GM18519 (cell line): ENCODE measurements at regions not wholly inside any gene's neighbourhood (a gene's known extent, or its start where the extent isn't known, plus 50 kb on each side); places are given as distances from the start of the nearest gene placed in this dataset.
"Not testable (repeated sequence)": the region's sequence is repeated elsewhere in the genome, so short reads cannot be mapped to it uniquely, and the experiment has no call there.

Experiments used
- ATAC-seq: cut with Tn5 transposase; IDR thresholded peaks from one replicate; pipeline ENCODE4 v1.9.1; 2021; ENCODE audit warnings: mild to moderate bottlenecking, moderate library complexity; ENCODE audit not compliant: unreplicated experiment, low FRiP score

DNA sequence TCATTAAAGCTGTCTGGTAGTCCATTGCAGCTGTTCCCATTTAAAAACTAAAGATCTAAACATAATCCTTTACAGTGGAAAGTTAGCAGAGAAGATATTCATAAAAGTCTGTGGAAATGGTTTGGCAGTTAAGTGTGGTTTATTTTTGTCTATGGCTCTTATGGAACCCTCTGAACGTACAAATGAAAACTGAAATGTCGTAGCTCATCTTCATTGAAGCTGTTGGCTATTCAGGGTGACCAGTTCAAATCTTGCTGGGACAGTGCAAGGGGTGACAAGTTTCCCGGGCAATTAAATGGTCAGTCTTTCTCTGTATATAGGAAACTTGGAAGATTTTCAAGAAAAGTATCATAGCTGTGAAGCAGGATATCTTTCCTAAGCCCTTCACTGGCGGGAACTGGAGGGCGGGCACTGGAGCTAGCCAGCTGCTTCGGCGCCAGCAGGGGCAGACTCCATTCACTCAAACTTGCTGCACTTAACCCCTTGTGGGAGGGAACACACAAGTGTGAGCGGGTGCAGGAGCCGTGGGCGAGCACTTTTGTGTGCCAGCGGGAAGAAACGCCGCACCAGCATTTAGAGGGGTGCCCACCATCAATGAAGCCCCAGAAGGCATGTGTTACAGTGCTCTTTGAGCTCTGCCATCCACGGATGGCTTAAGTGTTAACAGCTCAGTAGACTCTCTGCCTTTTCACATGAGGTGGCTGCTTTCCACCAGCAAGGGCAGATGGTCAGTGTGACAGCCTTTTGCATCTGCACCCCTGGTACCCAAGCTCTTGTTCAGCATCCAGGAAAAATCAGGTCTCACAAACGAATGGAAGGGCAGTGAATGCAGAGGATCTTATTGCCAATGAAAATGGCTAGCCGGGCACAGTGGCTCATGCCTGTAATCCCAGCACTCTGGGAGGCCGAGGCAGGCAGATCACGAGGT is 232.1 kb upstream of the KAZN start:
- ATAC-seq: no peak

DNA sequence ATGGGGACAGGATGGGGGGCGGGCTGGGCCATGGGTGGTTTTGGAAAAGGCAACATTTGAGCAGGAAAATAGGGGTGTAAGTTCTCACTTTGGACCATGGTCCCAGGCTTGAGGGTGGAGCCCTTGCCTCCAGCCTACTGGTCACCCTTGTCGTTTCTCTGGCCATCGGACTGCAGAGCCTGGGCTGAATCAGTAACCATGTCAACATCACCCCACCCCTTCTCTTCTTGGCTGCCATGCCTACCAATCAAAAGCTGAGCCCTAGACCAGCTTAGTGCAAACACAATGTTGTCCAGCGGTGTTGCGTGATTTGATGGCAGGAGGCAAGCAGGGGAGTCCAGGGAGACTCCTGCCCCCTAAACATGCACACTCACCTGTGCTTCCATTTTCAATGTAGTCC is 231.0 kb upstream of the KAZN start:
- no peak for ATAC-seq

DNA sequence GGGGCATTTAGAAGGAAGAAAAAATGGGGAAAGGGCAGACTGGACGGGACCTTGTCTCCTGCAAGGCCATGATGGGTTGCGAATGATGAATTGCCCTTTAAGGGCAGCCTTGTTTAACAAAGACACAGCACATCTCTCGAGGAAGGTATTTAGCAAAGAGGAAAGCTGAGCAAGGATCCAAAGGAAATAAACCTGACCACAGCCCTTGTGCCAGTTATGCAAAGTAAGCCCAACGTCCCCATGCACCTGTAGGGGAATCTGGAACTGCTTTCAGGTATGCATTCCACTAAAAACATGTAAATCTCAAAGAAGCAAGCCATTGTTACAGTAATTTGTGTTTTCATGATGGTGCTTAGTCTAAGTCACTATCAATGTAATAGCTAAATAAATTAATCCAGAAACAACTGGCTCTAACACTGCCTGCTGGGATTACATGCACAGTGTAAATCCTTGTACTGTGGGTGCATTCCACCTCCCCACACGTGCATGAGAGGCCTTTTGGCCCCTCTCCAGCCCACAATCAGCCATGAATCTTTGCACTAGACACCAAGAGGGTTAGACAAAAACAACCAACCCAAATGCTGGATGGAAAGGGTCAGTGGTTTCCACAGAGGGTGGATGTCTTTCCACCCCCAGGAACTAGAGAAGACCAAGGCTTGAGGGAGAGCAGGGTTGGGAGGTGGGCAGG is 228.8 kb upstream of the KAZN start:
- ATAC-seq: no peak

DNA sequence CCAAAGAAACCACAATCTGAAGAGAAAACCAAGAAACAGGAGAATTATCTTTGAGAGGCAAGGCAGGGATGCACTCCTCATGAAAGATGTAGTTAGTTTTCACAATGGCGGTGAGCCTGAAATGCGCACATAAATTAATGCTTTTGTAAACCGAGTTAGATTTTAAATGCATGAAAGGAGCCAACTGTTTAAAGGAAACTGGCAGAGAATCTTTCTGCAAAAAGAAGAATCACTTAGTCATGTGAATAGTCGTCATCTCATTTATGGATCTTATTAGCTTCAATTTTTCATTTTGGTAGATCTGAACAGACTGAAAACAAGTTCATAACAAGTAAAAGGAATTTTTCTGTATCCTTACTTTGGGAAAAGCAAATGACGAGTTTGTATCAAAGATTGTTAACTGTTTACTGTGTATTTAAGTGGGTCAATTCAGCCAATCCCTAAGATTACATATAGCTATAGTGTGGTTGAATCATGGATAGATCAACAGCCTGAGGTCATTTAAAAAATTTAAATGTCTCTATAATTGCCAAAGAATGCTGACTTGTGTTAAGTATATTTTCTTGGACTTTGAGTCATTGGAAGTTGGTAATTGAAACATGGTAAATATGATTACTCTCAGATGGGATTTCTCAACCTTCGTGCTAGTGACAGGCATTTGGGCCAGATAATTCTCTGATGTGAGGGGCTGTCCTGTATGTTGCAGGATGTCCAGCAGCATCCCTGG is 226.6 kb upstream of the KAZN start:
- no peak for ATAC-seq

DNA sequence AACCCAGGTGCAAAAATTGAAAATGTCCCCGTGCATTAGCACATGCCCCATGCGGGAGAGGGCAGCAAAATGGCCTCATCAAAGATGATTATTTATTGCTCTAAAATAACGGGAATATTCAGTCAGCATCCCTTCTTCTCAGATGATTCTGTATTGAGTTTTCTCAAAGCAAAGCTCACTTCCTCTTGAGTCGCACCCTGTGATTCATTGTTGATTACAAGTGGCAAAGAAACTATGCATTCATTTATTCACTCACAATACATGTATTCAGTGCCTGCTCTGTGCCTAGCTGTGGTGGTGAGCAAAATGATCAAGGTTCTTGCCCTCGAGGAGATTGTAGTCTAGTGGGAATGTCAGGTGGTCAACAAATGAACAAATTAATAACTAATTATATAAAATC is 226.0 kb upstream of the KAZN start:
- no peak for ATAC-seq

DNA sequence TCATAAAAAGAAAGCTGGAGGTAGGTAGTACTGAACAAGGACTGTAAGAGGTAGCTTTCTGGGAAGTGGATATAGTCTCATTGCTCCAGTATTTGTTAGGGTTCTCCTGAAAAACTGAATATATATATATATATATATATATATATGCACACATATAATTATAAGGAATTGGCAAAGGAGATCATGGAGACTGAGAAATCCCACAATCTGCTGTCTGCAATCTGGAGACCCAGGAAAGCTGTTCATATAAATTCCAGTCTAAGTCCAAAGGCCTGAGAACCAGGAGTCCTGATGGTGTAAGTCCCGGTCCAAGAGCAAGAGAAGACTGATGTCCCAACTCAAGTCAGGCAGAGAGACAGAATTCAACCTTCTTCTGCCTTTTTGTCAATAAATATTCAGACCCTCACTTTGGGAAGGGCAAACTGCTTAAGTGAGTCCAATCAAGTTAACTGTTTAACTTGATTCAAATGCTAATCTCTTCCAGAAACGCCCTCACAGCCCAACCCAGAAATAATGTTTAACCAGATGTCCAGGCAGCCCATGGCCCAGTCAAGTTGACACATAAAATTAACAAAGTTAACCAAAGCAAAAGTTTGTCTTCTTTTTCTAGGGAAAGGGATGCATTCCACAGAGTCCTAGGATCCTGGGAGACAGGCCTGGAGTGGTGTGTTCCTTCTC is 225.3 kb upstream of the KAZN start:
- ATAC-seq: no peak

DNA sequence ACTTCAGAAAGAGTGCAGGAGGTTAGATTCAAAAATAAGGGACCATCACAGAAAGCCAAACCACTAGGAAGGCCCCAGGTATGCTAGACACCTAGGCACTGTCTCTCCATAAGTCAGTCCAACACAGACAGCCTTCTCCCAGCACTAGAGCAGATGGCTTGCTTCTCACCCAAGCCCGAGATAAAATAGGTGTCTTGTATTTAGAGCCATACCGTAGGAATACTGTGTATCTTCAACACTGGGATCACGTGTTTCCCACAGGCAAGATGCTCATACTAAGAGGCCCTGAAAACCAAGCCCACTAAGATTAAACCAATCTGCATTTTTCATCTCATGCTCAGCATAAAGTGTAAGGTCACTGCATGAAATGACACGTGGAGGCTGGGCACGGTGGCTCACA is 223.3 kb upstream of the KAZN start:
- no peak for ATAC-seq

DNA sequence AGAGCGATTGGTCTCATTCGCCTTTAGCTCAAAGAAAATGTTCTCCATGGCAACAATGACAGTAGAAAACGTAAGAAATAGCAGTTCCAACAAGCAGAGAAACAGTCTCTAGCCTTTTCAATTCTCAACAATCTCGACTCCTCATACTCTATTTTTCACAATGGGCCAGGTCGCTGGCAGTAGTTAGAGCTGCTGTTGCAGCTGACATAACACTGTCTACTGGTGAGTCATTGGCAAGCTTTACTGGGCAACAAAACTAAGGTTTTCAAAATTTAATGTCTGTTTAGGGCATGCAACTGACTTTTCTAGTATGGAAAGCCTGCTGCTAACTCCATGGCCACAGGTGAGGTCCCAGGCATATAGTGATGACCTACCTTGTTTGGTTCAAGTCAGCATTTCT is 221.1 kb upstream of the KAZN start:
- ATAC-seq: no peak

DNA sequence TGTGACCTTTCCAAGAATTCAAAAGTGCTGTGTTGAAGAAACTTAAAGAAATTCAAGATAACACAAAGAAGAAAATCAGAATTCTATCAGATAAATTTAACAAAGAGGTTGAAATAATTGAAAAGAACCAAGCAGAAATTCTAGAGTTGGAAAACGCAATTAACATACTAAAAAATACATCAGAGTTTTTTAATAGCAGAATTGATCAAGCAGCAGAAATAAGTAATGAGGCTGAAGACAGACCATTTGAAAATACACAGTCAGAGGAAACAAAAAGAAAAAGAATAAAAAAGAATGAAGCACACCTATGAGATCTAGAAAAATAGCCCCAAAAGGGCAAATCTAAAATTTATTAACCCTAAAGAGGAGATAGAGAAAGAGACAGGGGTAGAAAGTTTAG is 218.1 kb upstream of the KAZN start:
- ATAC-seq: no peak

DNA sequence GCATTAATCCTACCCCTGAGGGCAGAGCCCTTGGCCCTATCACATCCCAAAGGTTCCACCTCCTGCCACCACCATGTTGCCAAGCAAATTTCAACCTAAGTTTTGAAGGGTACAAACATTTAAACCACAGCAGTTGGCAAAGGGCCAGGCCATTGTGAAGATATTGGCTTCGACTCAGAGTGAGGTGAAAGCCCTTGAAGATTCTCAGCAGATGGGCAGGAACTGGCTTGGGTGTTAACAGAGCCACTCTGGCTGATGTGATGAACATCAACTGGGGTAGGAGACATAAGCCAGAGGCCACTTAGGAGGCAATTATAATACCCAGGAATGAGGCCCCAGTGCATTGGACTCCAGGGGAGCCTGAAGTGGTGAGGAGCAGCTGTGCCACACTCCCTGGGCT is 207.7 kb upstream of the KAZN start:
- no peak for ATAC-seq

DNA sequence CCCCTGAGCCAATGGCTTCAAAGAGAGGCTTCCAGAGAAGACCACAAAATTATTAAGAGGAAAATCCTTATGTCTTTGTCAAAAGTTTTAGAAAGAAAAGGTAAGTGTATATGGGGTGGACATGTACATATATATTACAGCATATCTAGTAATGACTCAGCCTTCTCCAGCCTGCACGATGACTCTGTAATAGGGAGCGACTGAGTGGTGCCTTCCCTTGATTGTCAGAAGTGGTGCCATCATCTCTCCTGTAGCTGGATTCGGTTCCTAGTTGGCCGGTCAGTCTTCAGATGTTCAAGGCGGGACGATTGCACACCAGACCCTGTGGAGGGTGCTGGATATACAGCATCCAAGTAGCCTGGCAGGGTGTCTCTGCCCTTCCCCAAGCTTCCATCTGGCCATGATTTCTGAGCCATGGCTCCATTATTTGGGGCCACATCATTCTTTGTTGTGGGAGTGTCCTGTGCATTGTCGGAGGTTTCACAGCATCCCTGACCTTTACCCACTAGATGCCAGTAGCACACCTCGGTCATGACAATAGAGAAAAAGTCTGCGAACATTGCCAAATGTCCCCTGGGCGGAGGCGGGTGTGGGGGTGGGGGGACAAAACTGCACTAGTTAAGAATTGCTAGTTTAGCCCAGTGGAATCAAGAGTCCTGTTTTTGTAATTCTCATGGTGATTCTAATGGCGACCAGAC is 206.2 kb upstream of the KAZN start:
- ATAC-seq: no peak

DNA sequence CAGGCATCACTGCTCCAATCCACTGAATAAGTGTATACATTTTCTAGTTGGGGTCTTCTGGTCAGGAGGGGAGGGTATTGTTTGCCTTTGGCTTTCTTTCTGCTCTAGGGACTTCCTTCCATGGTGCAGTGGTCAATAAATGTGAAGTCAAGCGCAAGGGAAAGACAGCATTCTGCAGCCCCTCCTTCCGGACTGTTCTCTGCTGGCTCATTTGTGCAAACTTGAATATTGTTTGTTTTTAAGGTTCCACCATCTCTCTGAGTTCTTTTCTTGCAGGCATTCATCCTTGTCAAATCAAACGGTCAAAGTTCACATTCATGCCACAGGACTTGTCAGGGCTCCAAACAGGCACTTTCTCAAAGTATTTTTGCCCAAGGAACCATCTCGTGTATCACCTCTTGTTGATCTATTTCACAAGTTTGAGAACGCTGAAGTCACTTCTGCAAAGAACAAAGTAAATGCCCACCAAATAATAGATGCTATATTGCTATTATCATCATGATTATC is 205.6 kb upstream of the KAZN start:
- no peak for ATAC-seq

DNA sequence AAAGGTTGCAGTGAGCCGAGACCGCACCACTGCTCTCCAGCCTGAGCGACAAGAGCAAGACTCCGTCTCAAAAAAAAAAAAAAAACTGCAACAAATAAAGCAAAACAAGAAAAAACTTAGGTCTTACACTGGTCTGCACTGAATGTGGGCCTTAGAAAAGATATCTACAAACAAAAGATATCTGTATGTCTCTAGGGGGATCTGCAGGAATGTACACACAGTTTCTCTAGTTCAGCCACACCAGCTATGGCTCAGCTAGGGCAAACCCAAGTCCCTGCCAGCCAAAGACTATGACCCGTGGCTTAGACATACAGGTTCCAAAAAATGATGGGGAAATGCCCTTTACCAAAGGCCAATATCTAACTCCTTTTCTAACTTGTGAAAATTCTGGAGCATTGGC is 202.4 kb upstream of the KAZN start:
- no peak for ATAC-seq

DNA sequence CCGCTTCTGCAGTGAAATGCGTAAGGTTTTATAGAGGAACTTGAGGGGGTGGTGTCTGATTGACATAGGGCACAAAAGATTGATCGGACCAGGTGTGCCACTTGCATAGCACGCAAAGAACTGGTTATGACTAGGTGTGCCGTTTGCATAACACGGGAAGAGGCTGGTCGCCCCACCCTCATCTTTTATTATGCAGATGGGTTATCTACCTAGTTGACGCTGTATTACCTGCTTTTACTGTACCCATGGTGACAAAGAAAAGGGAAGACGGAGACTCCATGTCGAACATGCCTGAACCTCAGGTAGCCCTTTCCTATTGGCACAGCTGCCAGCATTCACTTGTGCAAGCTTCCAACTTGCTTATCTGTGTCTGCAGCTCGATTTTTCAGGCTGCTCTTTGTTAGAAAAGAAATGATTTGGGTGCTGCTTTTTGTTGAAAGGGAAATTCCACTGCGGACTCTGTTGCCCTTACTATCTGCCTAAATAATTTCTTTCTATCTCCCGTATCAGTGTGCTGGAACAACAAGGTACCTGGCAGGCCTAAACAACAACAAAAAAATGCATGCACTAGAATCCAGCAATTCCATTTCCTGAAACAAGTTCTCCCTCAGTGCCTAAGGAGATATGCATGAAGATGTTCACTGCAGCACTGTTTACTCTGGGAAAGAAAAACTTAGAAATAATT is 194.4 kb upstream of the KAZN start:
- ATAC-seq: no peak

DNA sequence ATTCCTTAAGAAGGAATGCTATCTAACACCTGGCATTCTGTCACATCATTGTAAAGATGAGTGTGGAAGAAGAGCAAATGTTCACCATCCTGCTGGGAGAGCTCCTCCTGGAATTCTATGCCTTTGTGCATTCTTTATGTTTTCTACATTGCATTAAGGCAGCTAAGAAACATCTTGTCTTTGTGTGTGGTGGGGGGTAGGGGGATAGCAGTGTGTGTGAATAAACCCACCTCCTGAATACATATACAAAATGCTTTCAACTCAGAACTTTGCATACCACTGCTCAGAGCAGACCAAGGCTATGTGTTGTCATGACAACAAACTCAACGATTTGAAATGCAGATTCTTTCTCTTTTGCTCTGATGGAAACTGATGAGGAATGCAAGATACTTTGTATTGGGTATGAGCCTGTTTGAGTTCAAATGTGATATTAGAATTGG is 193.6 kb upstream of the KAZN start:
- ATAC-seq: no peak

DNA sequence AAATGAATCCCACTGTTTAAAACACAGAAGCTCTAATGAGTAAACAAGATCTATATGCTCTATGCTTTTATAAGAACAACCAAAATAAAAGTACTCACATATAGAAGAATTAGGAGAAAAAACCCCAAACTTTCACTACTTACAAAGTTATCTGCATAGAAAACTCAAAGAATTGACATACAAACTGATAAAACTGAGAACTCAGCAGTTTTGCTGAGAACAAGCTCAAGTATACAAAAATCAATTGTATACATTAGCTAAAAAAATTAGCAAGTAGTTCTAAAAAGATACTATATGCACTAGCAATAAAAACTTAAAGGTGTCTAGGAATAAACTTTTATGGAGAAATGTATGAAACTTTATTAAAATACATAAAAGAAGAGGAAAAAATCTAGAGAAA is 186.2 kb upstream of the KAZN start:
- ATAC-seq: no peak

DNA sequence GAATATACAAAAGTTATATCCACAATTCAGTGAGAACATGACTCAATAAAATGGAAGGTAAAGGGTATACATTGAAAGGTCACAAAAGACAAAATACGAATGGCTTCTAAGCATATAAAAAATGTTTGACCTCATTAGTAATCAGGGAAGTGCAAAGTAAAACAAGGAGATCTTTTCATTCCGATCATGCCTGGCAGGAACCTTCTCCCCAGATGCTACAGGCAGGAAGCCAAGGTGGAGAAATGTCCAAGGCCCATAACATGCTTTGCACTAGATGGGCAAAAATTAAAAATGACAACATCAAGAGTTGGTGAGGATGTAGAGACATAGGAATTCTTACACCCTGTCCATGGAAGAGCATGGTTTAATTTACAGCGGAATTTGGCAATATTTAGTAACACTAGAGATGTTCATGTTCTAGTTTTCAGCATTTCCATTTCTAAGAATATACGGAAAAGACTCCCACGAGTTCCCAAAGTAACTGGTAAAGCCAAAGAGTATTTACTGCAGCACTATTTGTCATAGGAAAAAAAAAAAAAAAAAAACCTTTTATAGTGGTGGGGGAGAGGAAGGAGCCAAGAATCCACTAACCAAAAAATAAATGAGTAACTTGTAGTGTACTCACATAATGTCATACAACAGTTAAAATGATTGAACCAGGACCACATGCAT is 184.5 kb upstream of the KAZN start:
- no peak for ATAC-seq

DNA sequence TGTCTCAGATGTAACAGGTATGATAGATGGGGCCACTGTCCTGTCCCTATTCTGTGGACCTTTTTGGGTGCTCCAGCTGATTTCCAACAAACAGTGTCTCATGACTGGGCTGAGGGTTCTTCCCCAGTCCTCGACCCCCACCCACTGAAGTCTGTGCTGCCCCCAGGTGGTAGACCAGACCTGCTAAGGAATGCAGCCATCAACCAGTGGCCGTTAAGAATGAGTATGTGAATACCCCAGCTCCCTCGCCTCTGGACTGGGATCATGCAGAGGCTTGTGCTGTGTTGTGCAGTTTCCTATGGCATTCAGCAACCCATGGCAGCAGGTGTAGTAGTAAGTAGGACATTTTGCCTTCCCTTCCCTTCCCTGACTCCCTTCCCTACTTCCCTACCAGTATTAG is 183.1 kb upstream of the KAZN start:
- no peak for ATAC-seq

DNA sequence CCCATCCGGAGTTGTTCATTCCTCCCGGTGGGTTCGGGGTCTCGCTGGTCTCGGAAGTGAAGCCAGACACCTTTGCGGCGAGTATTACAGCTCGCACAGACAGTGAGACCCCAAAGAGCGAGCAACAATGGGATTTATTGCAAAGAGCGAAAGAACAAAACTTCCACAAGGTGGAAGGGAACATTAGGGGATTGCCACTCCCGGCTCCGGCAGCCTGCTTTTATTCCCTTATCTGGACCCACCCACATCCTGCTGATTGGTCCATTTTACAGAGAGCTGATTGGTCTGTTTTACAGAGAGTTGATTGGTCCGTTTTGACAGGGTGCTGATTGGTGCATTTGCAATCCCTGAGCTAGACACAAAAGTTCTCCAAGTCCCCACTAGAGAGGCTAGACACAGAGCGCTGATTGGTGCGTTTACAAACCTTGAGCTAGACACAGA is 178.7 kb upstream of the KAZN start:
- not testable (repeated sequence) for ATAC-seq
